Activated CD4-positive, alpha-beta T cell treated with anti-CD3 and anti-CD28 coated beads, Interleukin-2, amount 10 ng/mL, durations not matched to agents 7 days and 5 days (primary cell): ENCODE measurements at regions not wholly inside any gene's neighbourhood (a gene's known extent, or its start where the extent isn't known, plus 50 kb on each side); places are given as distances from the start of the nearest gene placed in this dataset.
"Not testable (repeated sequence)": the region's sequence is repeated elsewhere in the genome, so short reads cannot be mapped to it uniquely, and the experiment has no call there.

Source experiments
- CTCF ChIA-PET: fragments of 350-600 bp; sonication (Branson Sonifier 250); formaldehyde crosslinking; loops from one replicate; lab custom pipeline; 2021; ENCODE audit warnings: antibody characterized with exemption; lab: Charles Lee
- POLR2A ChIA-PET: fragments of 350-600 bp; sonication (Branson Sonifier 250); formaldehyde crosslinking; loops from one replicate; lab custom pipeline; 2021; ENCODE audit warnings: antibody characterized with exemption; lab: Charles Lee
- DNase-seq: peaks from one replicate; pipeline ENCODE4 v3.0.0-alpha.2; 2020
- H3K27ac Mint-ChIP-seq: one replicate; pipeline ENCODE4 v1.8.0; 2021; ENCODE audit warnings: mild to moderate bottlenecking, moderate library complexity, mixed read lengths
- H3K27me3 Mint-ChIP-seq: one replicate; pipeline ENCODE4 v1.8.0; 2021; ENCODE audit warnings: mixed read lengths
- H3K36me3 Mint-ChIP-seq: one replicate; pipeline ENCODE4 v1.8.0; 2021; ENCODE audit warnings: low read depth, mixed read lengths
- H3K4me1 Mint-ChIP-seq: one replicate; pipeline ENCODE4 v1.8.0; 2021; ENCODE audit warnings: mixed read lengths
- H3K4me3 Mint-ChIP-seq: one replicate; pipeline ENCODE4 v1.8.0; 2021; ENCODE audit warnings: mild to moderate bottlenecking, moderate library complexity, mixed read lengths
- H3K9me3 Mint-ChIP-seq: one replicate; pipeline ENCODE4 v1.8.0; 2021; ENCODE audit warnings: mixed read lengths

DNA sequence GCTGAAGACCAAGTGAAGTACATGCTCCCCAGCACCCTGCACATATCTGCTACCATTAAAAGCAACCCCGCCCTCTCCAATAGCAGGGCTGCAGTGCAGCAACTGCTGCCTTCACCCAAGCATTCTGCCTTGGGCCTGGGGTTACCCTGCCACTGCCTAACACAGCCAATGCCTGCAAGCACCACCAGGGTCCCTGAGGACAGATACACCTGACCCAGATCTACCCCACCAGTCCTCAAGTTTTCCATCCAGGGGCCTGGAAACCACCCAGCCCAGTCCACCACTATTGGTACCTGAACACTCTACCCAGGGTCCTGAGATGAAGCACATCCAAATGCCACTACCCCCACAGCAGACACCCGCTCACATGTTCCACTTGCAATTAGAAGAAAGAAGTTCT lies 181.1 kb upstream of the RBBP8 start:
- ChIA-PET POLR2A (no interaction called here), CTCF (no interaction called here)
- no peaks in the 10 kb centered on the region for H3K4me1 Mint-ChIP-seq
- no peak overlapping the region for H3K4me3 Mint-ChIP-seq
- H3K36me3 Mint-ChIP-seq = no peaks in the 10 kb centered on the region
- no peak overlapping the region for H3K27ac Mint-ChIP-seq
- H3K9me3 Mint-ChIP-seq = no peaks in the 10 kb centered on the region
- peaks cover 7% of the 10 kb centered on the region for H3K27me3 Mint-ChIP-seq
- DNase-seq = no peak

DNA sequence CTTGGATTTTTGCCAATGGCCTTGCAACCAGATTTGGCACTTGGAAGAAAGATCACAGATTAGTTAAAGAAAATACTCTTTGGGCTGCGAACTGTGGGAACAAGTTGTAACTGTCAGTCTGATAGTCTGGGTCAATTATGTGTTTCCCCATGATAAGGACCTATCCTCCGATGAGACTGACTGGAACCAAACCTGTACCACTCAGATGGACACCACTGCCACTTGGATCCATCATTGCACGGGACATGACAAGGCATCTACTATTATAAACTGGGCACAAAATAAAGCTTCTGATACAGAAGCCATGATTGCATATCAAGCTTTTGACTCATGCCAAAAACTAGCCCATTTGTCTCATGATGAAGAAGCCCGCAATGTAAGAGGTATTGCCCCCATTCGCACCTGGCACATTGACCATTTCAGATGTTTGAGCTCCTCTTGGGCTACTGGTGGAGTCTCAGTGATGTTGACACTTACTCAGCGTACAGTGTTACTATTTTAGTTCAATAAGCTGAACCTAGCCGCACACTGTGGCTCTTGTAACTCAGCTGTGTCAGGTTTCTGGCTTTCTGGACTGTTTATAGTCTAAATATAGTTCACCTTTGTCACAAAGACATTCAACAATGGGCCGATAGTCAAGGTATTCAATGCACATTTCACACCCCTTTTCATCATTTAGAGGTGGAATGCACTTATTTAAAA lies 179.8 kb upstream of the RBBP8 start:
- H3K4me1 Mint-ChIP-seq = no peaks in the 10 kb centered on the region
- no peak for DNase-seq
- CTCF ChIA-PET = no interaction called here
- H3K27me3 Mint-ChIP-seq = peaks cover 6% of the 10 kb centered on the region
- no peaks in the 10 kb centered on the region for H3K36me3 Mint-ChIP-seq
- H3K9me3 Mint-ChIP-seq = no peaks in the 10 kb centered on the region
- POLR2A ChIA-PET = no interaction called here
- H3K4me3 Mint-ChIP-seq = no peak overlapping the region
- H3K27ac Mint-ChIP-seq = no peak overlapping the region

DNA sequence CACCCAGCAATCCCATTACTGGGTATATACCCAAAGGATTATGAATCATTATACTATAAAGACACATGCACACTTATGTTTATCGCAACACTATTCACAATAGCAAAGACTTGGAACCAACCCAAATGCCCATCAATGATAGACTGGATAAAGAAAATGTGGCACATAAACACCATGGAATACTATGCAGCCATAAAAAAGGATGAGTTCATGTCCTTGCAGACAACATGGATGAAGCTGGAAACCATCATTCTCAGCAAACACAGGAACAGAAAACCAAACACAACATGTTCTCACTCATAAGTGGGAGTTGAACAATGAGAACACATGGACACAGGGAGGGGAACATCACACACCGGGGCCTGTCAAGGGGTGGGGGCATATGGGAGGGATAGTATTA lies 169.1 kb upstream of the RBBP8 start:
- H3K4me1 Mint-ChIP-seq, H3K4me3 Mint-ChIP-seq, DNase-seq, H3K9me3 Mint-ChIP-seq, H3K36me3 Mint-ChIP-seq, H3K27ac Mint-ChIP-seq, CTCF ChIA-PET, POLR2A ChIA-PET: not testable (repeated sequence)
- peaks cover 33% of the 10 kb centered on the region for H3K27me3 Mint-ChIP-seq

DNA sequence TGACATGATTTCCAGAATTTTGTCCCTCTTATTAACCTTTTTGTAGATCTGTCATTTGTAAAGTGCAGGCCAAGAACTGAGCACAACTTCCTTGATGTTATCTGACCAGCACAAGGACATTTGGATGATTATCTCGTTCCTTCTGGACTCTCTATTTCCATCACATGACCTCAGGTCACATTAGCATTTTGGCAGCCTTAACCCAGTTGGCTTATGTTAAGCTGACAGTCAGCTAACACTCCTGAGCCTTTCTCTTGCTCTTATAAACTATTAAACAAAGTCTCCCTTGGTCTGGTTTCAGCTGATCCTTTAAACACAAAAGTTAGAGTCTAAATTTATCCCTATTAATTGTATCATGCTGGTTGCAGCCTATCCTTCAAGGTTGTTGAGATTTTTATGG lies 167.2 kb upstream of the RBBP8 start:
- Mint-ChIP-seq H3K27me3 (peaks cover 25% of the 10 kb centered on the region), H3K4me3 (no peak overlapping the region), H3K4me1 (no peaks in the 10 kb centered on the region), H3K9me3 (no peaks in the 10 kb centered on the region), H3K27ac (no peak overlapping the region), H3K36me3 (no peaks in the 10 kb centered on the region)
- ChIA-PET POLR2A (no interaction called here), CTCF (no interaction called here)
- no peak for DNase-seq

DNA sequence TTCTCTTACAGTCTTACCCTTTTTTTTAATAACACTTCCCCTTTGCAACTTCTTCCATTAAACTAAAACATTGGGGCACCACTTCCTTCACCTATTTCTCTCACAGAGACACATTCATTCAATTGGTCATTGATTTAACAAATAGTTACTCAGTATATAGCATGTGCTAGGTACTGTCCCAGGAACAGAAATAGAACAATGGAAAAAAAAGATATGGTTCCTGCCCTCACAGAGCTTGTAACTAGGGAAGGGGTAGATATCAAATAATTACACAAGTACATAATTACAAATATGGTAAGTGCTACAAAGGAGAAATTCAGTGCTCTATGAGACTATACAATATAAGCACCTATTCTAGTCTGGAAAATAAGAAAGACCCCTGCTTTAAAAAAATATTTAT lies 165.5 kb upstream of the RBBP8 start:
- Mint-ChIP-seq H3K4me1 (no peaks in the 10 kb centered on the region), H3K27me3 (peaks cover 21% of the 10 kb centered on the region), H3K27ac (no peak overlapping the region), H3K4me3 (no peak overlapping the region), H3K9me3 (no peaks in the 10 kb centered on the region), H3K36me3 (no peaks in the 10 kb centered on the region)
- POLR2A ChIA-PET = no interaction called here
- no peak for DNase-seq
- CTCF ChIA-PET = no interaction called here

DNA sequence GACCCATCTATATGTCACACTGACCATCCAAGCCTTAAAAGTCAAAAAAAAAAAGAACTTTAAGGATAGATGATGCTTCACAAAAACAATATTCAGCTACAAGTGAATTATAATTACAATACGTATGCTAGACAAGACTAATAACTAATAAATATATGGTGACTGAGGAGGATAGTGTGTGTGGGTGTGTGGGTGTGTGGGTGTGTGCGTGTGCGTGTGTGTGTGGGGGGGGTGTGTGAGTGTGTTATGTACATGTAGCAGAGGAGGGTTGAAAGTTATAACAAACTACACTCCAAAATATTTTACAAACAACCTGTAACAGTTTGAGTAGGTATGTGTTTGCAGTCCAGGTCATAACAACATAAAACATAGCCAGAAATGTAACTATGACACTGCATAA lies 159.2 kb upstream of the RBBP8 start:
- H3K27ac Mint-ChIP-seq = no peak overlapping the region
- H3K36me3 Mint-ChIP-seq = no peaks in the 10 kb centered on the region
- no peaks in the 10 kb centered on the region for H3K9me3 Mint-ChIP-seq
- ChIA-PET POLR2A (no interaction called here), CTCF (no interaction called here)
- H3K27me3 Mint-ChIP-seq = peaks cover 16% of the 10 kb centered on the region
- no peaks in the 10 kb centered on the region for H3K4me1 Mint-ChIP-seq
- no peak overlapping the region for H3K4me3 Mint-ChIP-seq
- no peak for DNase-seq

DNA sequence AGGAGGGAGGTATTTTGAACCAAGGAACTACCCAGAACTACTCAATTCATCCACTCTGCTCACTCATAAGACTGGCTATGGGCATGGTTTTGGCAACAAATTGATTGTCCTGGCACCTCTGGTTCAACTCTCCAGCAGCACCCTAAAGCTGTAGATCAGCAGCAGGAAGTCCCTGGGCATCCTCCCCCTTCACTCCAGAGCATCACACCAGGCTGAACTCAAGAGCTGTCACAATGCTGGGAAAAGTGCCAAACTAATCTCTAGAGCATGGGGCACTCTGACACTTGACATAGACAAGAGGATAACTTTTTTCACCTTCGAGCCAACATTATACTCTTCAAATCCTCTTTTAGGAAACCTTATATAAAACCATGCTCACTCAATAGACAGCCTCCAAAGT lies 154.1 kb upstream of the RBBP8 start:
- H3K4me3 Mint-ChIP-seq = no peak overlapping the region
- POLR2A ChIA-PET = no interaction called here
- H3K27me3 Mint-ChIP-seq = peaks cover 38% of the 10 kb centered on the region
- H3K27ac Mint-ChIP-seq = no peak overlapping the region
- CTCF ChIA-PET = interaction anchor here (0.6 kb wide), 1 partner anchor 527 kb away, joined by 3 read pairs; no protein-coding TSS in a partner anchor
- no peak for DNase-seq
- no peaks in the 10 kb centered on the region for H3K9me3 Mint-ChIP-seq
- H3K36me3 Mint-ChIP-seq = no peaks in the 10 kb centered on the region
- no peaks in the 10 kb centered on the region for H3K4me1 Mint-ChIP-seq

DNA sequence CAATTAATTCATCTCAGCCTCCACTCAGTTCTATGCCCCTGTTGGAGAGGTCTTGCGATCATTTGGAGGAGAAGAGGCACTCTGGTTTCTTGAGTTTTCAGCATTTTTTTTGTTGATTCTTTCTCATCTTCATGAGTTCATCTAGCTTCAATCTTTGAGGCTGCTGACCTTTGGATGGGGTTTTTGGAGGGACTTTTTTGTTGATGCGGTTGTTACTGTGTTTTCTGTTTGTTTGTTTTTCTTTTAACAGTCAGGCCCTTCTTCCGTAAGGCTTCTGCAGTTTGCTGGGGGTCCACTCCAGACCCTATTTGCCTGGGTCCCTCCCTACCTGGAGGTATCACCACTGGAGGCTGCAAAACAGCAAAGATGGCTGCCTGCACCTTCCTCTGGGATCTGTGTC lies 149.9 kb upstream of the RBBP8 start:
- CTCF ChIA-PET = no interaction called here
- no peaks in the 10 kb centered on the region for H3K36me3 Mint-ChIP-seq

DNA sequence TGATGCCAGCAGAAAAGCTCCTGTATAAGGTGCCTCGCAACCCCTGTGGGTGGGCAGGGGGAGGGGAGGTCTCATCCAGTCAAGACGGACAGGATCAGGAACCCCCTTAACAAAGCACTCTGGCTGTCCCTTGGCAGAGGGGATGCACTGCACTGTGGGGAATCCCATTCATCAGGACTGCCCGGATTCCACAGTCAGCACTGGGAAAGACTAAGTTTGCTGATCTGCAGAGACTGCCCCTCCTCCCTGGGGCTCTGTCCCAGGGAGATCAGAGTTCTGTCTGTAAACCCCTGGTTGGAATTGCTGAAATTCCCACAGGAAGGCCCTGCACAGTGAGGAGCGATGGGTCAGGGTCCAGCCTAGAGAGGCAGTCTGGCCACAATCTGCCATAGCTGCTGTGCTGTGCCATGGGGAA lies 149.5 kb upstream of the RBBP8 start:
- Mint-ChIP-seq H3K9me3 (no peaks in the 10 kb centered on the region), H3K27ac (no peak overlapping the region), H3K4me1 (no peaks in the 10 kb centered on the region), H3K4me3 (no peak overlapping the region), H3K36me3 (no peaks in the 10 kb centered on the region), H3K27me3 (peaks cover 57% of the 10 kb centered on the region)
- no peak for DNase-seq
- ChIA-PET CTCF (no interaction called here), POLR2A (no interaction called here)

More for the DNA sequence above, 149.9 kb upstream of the RBBP8 start:
- no peak for DNase-seq
- Mint-ChIP-seq H3K27me3 (peaks cover 53% of the 10 kb centered on the region), H3K4me3 (no peak overlapping the region), H3K27ac (no peak overlapping the region), H3K9me3 (no peaks in the 10 kb centered on the region), H3K4me1 (no peaks in the 10 kb centered on the region)
- POLR2A ChIA-PET = no interaction called here

DNA sequence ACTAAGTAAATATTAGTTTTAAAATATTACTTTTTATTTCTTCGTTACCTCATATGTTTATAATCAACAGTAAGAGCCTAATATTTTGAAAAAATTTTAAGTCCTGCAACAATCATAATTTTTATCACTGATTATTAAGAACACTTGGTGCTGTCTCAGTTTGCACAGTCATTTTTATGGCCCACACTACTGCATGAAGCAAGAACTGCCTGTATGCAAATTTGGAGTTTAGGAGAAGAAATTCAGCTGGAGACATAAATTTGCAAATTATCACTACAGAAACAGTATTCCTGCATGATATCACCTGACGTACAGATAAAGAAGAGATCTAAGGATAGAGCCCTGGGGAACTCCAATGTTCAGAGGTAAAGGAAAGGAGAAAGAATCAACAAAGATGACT lies 144.1 kb upstream of the RBBP8 start:
- Mint-ChIP-seq H3K4me1 (no peaks in the 10 kb centered on the region), H3K36me3 (no peaks in the 10 kb centered on the region), H3K4me3 (no peak overlapping the region), H3K9me3 (no peaks in the 10 kb centered on the region), H3K27me3 (peaks cover 45% of the 10 kb centered on the region), H3K27ac (no peak overlapping the region)
- POLR2A ChIA-PET = no interaction called here
- DNase-seq = no peak
- CTCF ChIA-PET = no interaction called here

DNA sequence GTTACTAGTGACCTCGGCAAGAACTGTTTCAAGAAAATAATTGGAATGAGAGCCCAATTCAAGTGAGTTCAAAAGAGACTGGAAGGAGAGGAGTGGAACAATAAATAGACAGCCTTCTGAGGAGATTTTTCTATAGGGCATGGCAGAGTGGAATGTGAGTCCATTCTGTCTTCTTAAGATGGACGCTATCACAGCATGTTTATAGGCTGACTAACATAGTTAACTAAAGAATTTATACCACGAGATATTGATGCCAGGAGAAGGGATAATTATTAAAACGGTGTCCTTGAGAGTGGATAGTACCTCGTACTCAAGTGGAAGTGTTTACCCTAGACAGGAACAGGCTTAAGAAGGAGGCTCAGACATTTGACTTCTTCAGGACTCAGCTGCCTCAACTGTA lies 143.5 kb upstream of the RBBP8 start:
- no peaks in the 10 kb centered on the region for H3K9me3 Mint-ChIP-seq
- CTCF ChIA-PET = no interaction called here
- H3K4me3 Mint-ChIP-seq = no peak overlapping the region
- H3K4me1 Mint-ChIP-seq = no peaks in the 10 kb centered on the region
- H3K27ac Mint-ChIP-seq = no peak overlapping the region
- H3K27me3 Mint-ChIP-seq = peaks cover 43% of the 10 kb centered on the region
- POLR2A ChIA-PET = no interaction called here
- H3K36me3 Mint-ChIP-seq = no peaks in the 10 kb centered on the region
- DNase-seq = no peak

DNA sequence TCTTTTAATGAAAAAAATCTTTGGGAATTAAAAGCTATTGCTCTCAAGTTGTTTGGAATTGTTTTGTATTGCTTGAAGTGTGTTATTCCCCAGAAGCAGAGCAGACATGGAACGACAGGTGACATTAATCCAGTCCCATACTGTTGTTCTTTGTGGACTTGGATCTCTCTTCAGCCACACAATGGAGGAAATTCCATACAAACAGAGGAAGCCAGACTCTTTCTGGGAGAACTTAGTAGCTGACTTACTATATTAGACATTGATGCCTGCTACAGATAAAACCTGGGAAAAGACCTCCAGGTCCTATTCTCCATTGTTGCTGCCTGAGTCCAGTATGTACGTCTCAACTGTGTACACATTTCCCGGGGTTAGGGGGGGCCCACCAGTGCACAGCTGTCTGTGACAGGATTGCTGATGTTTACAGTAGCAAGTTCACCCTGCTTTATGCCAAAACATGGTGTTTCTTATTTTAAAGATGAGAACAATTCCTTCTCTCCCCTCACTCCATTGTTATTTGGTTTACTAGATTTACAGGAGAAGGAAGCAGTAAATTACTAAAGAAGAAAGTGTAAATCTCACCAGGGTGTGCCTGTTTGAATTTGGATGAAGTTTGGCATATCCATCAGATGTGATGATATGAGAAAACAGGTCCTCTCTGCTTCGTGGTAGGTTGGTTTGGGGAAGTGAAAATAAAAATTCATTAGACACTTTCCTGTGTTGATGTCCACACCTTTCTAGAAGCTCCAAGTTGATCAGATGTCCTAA lies 142.4 kb upstream of the RBBP8 start:
- CTCF ChIA-PET = no interaction called here
- Mint-ChIP-seq H3K36me3 (no peaks in the 10 kb centered on the region), H3K27ac (no peak overlapping the region), H3K4me3 (no peak overlapping the region), H3K27me3 (peaks cover 39% of the 10 kb centered on the region), H3K9me3 (no peaks in the 10 kb centered on the region), H3K4me1 (no peaks in the 10 kb centered on the region)
- POLR2A ChIA-PET = no interaction called here
- no peak for DNase-seq

DNA sequence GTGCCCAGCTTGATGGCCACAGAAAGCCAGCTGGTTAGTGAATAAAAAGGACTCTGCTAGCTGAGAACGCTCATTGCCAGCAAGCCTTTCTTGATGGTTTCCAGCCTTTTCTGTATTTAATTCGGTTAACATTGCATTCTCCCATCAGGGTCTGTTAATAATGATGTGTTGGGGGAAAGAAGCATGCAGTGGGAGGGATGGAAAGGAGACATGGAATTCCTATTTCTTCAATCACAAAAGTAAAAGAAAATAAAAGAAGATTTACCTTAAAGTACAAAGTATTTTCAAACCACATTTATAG lies 141.9 kb upstream of the RBBP8 start:
- H3K9me3 Mint-ChIP-seq = no peaks in the 10 kb centered on the region
- no peaks in the 10 kb centered on the region for H3K4me1 Mint-ChIP-seq
- no peak for DNase-seq
- CTCF ChIA-PET = no interaction called here
- no peaks in the 10 kb centered on the region for H3K36me3 Mint-ChIP-seq
- H3K27ac Mint-ChIP-seq = no peak overlapping the region
- H3K27me3 Mint-ChIP-seq = peaks cover 37% of the 10 kb centered on the region
- POLR2A ChIA-PET = no interaction called here
- no peak overlapping the region for H3K4me3 Mint-ChIP-seq

DNA sequence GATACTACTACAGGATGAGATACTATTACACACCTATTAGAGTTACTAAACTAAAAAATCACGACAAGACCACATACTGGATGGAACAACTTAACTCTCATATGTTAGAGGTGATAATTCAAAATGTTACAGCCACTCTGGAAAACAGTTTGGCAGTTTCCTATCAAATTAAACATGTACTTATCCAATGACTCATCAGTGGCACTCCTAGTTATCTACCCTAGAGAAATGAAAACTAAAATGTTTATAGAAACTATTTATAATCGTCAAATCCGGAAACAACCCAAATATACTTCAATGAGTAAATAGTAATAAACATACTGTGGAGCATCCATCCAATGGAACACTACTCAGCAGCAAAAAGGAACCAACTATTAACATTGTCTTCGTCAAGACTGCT lies 137.0 kb upstream of the RBBP8 start:
- H3K27me3 Mint-ChIP-seq = peaks cover 16% of the 10 kb centered on the region
- POLR2A ChIA-PET = no interaction called here
- CTCF ChIA-PET = no interaction called here
- no peaks in the 10 kb centered on the region for H3K4me1 Mint-ChIP-seq
- no peaks in the 10 kb centered on the region for H3K9me3 Mint-ChIP-seq
- DNase-seq = no peak
- no peak overlapping the region for H3K4me3 Mint-ChIP-seq
- H3K27ac Mint-ChIP-seq = no peak overlapping the region
- no peaks in the 10 kb centered on the region for H3K36me3 Mint-ChIP-seq
